Transverse colon (tissue), 4 donors: ENCODE measurements at regions not wholly inside any gene's neighbourhood (a gene's known extent, or its start where the extent isn't known, plus 50 kb on each side); places are given as distances from the start of the nearest gene placed in this dataset.
"Not testable (repeated sequence)": the region's sequence is repeated elsewhere in the genome, so short reads cannot be mapped to it uniquely, and the experiment has no call there.

Source experiments
- CTCF ChIP-seq, 5 experiments: fragments of 200-600 bp in 3 of 5; fragments of 450-650 bp in 2 of 5; sonication (generic) in 3 of 5; IDR thresholded peaks; 1 replicate in 2 of 5; 2 replicates in 3 of 5; pipeline ENCODE4 v1.5.1; 2016 to 2017; ENCODE audit warnings: antibody characterized with exemption in 5 of 5, inconsistent platforms in 3 of 5, mild to moderate bottlenecking in 2 of 5, moderate library complexity in 1 of 5
- POLR2A ChIP-seq: fragments of 450-650 bp; IDR thresholded peaks from one replicate; pipeline ENCODE4 v1.6.1; 2016; ENCODE audit warnings: antibody characterized with exemption, mild to moderate bottlenecking, moderate library complexity
- POLR2AphosphoS5 ChIP-seq, 3 donors: sonication (generic); formaldehyde crosslinking; IDR thresholded peaks; one replicate each; pipeline ENCODE4 v1.6.1; 2016; ENCODE audit warnings: antibody characterized with exemption in 3 of 3

- TF ChIP-seq CTCF (IDR thresholded peaks at IDR 0.05); POLR2A; POLR2AphosphoS5 (IDR thresholded peaks at IDR 0.05): not testable (repeated sequence)
These were observed 103.0 kb downstream of the NBPF11 start for GRCh38 chr1:148049115-148049496.
